ACHN (cell line): ENCODE measurements at regions not wholly inside any gene's neighbourhood (a gene's known extent, or its start where the extent isn't known, plus 50 kb on each side); places are given as distances from the start of the nearest gene placed in this dataset.

Experiments
- DNase-seq: peaks from one replicate; pipeline ENCODE4 v3.0.0-alpha.2; 2015
- in situ Hi-C: cut with HindIII; loops from 2 replicates; pipeline ENCODE4 v1.10.0; 2017; ENCODE audit warnings: low sequenced_read_pairs, low pct_ligation_motif_present, low pct_unique_long_range_greater_than_20kb

GRCh38 chr7:155170331-155170730 lies 100.2 kb downstream of the HTR5A start:
- no peak for DNase-seq
- in situ Hi-C loops: no loop called here

DNA sequence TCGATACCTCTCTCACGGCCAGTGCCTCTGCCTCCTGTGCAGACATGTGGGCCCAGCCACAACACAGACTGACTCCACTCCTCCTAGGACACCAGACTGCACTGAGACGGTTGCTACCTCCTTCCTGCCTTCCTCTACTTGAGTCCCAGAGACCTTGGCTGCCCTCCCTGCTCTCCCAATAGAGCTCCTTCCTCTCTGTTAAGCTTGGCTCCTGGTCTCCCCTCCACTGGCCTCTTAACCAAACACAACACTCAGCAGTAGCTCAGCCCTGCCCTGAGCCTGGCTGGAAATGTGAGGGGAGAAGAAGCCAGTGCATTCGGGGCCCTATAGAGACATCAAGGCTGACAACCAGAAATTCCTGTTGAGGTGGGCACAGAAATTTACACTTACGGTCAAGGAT lies 102.0 kb downstream of the HTR5A start:
- in situ Hi-C loops: no loop called here

GRCh38 chr7:155173905-155174304 lies 103.8 kb downstream of the HTR5A start:
- DNase-seq: no peak
- in situ Hi-C loops: no loop called here

More for the DNA sequence above, 102.0 kb downstream of the HTR5A start:
- no peak for DNase-seq

- in situ Hi-C loops: no loop called here
- no peak for DNase-seq
These were observed 108.0 kb downstream of the HTR5A start for GRCh38 chr7:155178096-155178495.

GRCh38 chr7:155181768-155182167 lies 111.6 kb downstream of the HTR5A start:
- no peak for DNase-seq
- in situ Hi-C loops: no loop called here

DNA sequence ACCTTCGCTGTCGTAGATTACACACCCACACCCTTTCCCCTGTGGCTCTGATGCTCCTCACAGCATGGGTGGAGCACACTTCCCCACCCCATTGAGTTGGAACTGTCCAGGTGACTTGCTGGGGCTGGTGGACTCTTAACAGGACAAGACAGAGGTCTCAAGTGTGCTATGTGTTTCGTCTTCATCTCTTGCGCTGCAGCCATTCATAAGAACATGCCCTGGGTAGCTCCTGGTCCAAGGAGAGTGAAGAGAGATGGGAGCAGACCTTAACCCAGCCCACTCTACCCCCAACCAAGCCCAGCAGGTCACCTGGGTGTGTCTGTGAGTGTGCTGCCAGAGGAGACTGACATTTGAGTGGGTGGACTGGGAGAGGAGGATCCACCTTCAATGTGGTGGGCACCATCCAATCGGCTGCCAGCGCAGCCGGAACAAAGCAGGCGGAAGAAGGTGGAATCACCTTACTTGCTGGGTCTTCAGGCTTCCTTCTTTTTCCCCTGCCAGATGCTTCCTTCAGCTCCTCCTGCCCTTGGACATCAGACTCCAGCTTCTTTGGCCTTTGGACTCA lies 112.4 kb downstream of the HTR5A start:
- in situ Hi-C loops: no loop called here
- no peak for DNase-seq

GRCh38 chr7:155183655-155184054 lies 113.5 kb downstream of the HTR5A start:
- in situ Hi-C loops: no loop called here
- no peak for DNase-seq

DNA sequence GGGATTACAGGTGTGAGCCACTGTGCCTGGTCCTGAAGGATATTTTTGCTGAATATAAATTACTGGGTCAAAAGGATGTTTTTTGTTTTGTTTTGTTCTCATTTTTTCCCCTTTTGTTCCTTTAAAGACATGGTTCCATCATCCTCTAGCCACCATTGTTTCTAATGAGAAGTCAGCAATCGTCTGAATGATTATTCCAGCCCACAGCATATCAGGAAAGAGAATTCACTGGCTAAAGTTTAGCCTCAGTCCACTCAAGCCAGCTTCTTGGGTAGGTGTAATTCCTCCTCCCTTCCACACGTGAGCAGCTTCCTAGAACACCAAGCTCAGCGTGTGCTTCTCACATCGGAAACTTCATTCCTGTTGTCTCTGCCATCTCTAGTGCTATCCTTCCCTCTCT lies 112.8 kb upstream of the INSIG1 start:
- in situ Hi-C loops: no loop called here
- peak; percentile 23 for DNase-seq

DNA sequence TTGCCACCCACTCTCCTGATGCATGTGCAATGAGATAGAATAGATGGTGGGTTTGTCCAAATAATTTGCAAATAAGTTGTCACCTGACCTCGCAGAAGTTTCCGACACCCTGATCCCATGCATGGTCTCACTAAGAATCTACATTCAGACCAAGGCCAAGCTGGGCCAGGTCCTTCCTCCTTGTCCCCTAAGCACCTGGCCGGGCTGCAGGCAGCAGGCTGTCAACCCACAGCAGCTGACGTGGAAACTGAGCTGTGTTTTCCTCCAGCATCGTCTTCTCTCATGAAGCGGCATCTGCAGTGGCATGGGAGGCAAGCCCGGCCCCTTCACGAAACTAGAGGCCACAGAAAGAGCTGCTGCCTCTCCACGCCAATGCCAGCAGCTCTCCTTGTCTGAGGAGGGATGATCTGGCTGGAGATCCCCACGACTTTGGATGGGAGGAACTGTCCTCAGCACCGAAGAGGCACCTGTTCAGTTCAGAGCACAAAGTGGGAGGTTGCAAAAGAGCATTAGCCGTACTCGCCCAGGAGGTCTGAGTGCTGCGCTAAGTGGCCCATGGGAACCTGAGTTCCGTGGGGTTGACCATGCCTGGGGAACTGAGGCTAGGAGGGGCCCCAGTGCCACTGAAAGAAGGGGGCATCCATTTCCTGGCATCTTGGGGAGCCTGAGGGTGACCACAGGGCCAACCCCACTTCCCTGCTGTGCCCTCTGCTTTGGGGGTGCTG lies 110.5 kb upstream of the INSIG1 start:
- no peak for DNase-seq
- in situ Hi-C loops: no loop called here

DNA sequence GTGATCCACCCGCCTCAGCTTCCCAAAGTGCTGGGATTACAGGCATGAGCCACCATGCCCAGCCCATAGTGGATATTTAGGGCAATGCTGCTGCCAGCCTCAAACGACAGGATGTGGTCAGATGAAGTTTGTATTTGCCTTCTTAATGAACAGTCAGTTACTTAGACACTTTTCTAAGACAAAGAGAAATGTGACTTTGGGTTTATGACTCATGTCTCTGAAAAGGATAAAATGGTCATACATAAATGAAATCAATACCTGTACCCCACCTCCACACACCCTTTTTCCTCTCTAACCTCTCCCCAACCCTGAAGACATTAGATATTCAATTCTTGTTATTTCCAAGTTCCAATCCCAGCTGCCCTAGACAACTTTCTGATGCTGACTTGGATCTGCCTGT lies 109.3 kb upstream of the INSIG1 start:
- DNase-seq: no peak
- in situ Hi-C loops: no loop called here

DNA sequence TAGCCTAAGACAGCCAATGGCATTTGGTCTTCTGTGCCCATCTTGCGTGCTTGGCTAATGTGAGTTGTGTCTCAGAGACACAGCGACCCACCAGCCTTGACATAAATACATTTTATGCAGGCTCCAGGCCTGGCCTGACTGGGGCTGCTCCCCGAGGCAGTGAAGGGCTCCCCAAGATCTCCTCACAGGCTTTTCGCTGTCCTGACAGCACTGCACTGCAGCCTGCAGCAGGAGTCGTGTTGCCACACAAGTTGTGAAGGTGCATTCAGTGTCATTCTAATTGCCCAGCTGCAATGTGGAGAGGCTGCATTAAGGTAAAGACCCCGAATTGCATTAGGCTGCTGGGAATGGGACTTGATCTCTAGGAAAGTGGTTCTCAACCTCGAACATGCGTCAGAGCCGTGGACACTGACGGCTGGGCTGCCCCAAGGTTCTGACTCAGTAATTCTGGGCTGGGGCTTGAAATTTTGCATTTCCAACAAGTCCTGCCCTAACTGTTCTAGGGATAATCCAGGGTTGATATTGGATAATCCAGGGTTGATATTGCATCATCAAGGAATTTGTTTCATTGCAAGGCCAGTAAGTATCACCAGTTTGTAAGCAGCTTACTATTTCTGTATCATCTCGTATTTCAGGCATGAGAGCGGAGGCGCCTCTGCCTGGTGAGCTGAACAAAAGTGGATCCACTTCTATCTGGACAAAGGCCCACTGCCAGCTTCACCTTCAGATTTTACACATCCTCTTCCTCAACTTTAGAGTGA lies 108.7 kb upstream of the INSIG1 start:
- in situ Hi-C loops: no loop called here
- no peak for DNase-seq

DNA sequence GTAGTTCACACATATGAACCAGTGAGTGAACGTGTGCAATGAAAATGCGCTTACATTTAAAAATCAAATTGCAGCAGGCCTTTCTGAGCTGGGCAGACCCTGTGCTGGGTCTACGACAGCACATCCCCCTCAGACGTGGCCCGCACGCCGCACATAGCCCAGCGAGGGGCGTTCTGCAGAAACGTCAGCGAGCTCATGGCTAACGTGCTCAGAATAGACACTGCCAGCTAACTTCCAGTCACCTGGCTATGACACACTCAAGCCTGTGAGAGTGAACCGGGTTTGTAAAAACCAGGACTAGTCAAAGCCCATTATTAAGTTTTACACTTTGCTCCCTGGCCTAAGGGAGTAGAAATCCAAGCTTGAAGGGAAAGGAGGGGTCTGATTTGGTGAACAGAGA lies 108.1 kb upstream of the INSIG1 start:
- no peak for DNase-seq
- in situ Hi-C loops: no loop called here

DNA sequence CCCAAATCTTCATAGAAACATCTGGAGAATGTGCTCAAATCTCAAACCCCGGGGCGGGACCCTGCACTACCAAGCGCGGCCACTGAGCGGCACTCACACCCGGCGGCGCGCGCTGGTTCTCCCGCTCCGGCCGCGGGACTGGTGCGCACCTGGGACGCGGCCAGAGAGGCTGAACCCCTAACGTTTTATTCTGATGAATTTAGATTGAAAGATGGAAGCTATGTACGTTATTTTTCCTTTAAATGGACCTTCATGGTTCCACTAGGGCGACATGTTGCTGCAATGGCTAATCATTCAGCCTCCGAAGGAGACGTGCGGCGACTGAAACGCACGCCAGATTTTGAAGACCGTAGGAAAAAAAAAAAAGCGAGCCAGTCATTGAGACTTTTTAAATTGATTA lies 107.0 kb upstream of the INSIG1 start:
- peak; percentile 62 for DNase-seq
- in situ Hi-C loops: no loop called here

DNA sequence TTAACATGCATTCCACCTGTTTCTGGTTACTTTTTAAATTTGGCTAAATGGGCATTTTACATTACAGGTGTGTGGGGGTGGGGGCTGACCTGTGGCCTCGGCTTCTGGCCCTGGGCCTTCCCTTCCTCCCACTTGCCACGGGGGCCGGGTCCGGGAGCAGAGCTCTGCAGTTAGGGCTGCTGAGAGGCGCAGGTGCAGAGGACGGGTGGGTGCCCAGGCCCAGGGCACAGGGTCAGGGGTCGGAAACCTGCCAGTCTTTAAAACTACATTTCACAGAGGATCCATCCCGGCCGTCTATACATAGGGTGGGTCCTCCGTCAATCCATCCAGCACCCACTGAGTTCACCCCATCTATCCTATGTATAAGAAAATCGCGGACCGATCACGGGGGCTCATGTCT lies 106.5 kb upstream of the INSIG1 start:
- no peak for DNase-seq
- in situ Hi-C loops: no loop called here

DNA sequence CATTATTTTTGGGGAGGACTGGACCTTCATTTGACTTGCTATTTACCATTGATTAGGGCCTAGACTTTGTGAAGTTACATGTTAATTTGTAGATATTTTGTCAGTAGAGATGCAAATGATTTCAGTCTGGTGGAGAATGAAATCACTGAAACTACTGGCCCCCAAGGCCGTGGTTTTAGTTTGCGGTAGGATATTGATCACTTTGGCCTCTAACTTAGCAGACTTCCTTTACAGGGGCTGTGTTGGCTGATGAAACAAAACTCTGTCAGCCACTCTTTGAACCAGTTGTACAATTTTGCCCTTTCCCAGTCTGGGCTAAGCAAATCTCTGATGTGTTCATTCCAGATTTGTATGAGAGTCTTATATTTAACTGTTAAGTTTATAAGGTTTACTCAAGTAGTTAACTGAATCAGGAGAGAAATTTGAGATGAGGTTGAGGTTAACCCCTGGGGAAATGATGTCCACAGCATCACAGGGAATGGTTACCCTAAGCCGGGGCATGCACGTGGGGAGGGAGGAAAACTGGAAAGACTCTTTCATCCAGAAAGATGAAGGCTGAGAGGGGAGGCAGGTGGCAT lies 105.7 kb upstream of the INSIG1 start:
- DNase-seq: no peak
- in situ Hi-C loops: no loop called here

GRCh38 chr7:155192961-155193640 lies 104.6 kb upstream of the INSIG1 start:
- in situ Hi-C loops: no loop called here
- no peak for DNase-seq

DNA sequence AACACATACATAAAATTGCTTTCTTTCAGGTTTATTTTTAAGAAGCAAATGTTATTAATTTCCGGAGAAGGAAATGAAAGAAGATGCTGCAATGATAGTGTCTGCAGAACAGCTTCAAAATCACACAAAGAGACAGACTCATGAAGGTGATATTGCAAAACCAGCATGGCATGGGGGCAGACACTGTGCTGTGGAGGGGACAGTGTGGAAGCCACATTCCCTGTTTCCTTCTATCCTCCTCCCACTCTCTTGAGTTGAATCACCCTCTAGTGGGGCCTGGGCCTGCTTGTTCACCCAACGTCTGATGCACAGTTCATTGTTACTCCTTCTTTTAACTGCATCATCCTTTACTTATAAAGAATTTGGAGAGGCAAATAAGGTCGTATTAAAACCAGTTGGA lies 104.0 kb upstream of the INSIG1 start:
- DNase-seq: no peak
- in situ Hi-C loops: no loop called here

DNA sequence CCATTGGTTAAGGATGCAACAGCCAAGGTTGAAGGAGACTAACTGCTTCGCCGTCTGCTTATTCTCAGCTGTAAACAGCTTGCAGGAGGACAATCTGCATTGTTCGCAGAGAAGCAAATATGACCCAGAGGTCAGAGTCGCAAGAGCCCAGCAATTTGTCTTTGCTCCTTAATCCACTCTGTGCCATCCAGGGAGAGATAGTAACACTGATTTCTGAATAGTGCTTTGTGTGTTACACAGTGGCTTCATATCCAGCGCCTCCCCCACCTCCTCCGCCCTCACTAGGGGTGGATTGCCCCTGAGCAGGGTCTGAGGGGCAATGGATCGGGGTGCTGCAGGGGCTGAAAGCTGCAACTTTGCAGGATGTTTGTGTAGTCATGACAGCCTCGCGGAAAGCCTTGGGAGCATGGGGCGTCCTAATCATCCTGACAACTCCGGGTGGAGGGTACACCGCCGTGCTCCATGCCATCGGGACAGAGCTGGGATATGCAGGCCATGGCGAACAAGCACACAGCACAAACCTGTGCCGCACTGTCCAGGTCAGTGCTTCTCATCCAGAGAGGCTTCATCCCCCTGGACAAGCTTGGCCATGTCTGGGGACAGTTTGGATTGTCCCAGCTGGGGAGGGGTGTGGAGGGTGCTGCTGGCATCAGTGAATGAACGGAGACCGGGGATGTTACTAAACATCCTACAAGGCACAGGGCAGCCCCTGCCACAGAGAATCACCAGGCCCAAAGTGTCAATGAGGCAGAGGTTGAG lies 103.1 kb upstream of the INSIG1 start:
- DNase-seq: no peak
- in situ Hi-C loops: no loop called here
